ENCODE measurements at regions not wholly inside any gene's neighbourhood (a gene's known extent, or its start where the extent isn't known, plus 50 kb on each side); places are given as distances from the start of the nearest gene placed in this dataset.

DNA sequence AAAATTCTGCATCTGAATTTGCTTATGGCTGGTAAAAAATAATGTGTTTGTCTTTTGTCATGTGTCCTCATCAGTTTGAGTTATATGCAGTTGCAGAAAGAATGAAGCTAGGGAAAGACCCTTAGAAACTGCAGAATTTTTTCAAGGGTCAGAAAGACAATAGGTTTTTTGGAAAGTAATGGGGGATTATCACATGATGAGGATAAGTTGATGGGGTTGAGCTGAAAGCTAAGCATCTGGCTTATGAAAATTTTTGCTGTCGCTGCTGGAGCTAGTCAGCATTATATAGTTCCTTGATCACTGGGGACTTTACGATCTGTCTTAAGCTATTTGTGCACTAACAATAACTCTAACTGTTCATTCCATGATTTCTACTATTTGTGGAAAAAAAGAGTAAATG lies 331.7 kb downstream of the PPARGC1A start:
- Histone ChIP-seq H3K79me2 (ENCODE audit: control insufficient read depth, low read length) (no peaks in the 10 kb centered on the region), H3K9me3 (ENCODE audit: control insufficient read depth, insufficient read depth, low read length) (peaks cover under 1% of the 10 kb centered on the region; the same call in 1 of the 2 replicates), H3K4me3 (ENCODE audit: low read length) (no peak overlapping the region), H3K4me2 (ENCODE audit: low read length) (no peak overlapping the region), H3K27me3 (ENCODE audit: control insufficient read depth, low read length) (no peaks in the 10 kb centered on the region), H3K9me2 (replicated peaks; ENCODE audit: control insufficient read depth, low read length) (no peaks in the 10 kb centered on the region), H4K20me1 (ENCODE audit: control insufficient read depth, insufficient read depth, low read depth, low read length) (no peaks in the 10 kb centered on the region), H3K27ac (ENCODE audit: low read depth, low read length) (no peak overlapping the region), H3F3A (ENCODE audit: control insufficient read depth, insufficient read depth) (no peaks in the 10 kb centered on the region), H3K36me3 (ENCODE audit: control insufficient read depth, low read length) (no peaks in the 10 kb centered on the region), H3K4me1 (ENCODE audit: control insufficient read depth, low read length) (no peaks in the 10 kb centered on the region)
- no peak for TF ChIP-seq EZH2phosphoT487 (IDR thresholded peaks at IDR 0.05; ENCODE audit: borderline replicate concordance, low read length)
- TF ChIP-seq, protein P1, sequence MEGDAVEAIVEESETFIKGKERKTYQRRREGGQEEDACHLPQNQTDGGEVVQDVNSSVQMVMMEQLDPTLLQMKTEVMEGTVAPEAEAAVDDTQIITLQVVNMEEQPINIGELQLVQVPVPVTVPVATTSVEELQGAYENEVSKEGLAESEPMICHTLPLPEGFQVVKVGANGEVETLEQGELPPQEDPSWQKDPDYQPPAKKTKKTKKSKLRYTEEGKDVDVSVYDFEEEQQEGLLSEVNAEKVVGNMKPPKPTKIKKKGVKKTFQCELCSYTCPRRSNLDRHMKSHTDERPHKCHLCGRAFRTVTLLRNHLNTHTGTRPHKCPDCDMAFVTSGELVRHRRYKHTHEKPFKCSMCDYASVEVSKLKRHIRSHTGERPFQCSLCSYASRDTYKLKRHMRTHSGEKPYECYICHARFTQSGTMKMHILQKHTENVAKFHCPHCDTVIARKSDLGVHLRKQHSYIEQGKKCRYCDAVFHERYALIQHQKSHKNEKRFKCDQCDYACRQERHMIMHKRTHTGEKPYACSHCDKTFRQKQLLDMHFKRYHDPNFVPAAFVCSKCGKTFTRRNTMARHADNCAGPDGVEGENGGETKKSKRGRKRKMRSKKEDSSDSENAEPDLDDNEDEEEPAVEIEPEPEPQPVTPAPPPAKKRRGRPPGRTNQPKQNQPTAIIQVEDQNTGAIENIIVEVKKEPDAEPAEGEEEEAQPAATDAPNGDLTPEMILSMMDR (IDR thresholded peaks at IDR 0.05; ENCODE audit: low read depth, low read length, poor library complexity, severe bottlenecking), result no peak

DNA sequence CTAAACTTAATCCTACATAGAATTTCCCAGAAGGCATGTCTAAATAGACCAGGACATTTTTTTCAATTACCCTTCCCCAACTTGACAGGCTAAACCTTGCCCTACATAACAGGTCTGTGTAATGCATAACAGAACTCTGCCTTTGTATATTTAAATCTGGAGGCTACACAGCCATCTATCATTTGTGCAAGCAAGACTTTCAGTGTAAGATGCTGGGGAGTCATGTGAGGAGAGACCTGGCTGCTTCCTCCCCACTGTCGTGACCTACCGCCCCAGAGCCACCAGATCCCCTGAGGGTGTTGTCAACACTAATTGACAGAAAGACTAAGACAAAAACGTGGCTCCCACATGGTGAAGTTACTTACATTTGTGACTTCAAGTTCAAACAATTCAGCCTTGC lies 342.2 kb downstream of the PPARGC1A start:
- Histone ChIP-seq H3K4me2 (ENCODE audit: low read length) (no peak overlapping the region), H4K20me1 (ENCODE audit: control insufficient read depth, insufficient read depth, low read depth, low read length) (no peaks in the 10 kb centered on the region), H3F3A (ENCODE audit: control insufficient read depth, insufficient read depth) (no peaks in the 10 kb centered on the region), H3K27me3 (ENCODE audit: control insufficient read depth, low read length) (no peaks in the 10 kb centered on the region), H3K9me3 (ENCODE audit: control insufficient read depth, insufficient read depth, low read length) (no peaks in the 10 kb centered on the region), H3K79me2 (ENCODE audit: control insufficient read depth, low read length) (no peaks in the 10 kb centered on the region), H3K36me3 (ENCODE audit: control insufficient read depth, low read length) (no peaks in the 10 kb centered on the region), H3K27ac (ENCODE audit: low read depth, low read length) (no peak overlapping the region), H3K4me3 (ENCODE audit: low read length) (no peak overlapping the region), H3K9me2 (replicated peaks; ENCODE audit: control insufficient read depth, low read length) (no peaks in the 10 kb centered on the region), H3K4me1 (ENCODE audit: control insufficient read depth, low read length) (no peaks in the 10 kb centered on the region)
- TF ChIP-seq, protein P1 (IDR thresholded peaks at IDR 0.05; ENCODE audit: low read depth, low read length, poor library complexity, severe bottlenecking), result no peak
- TF ChIP-seq EZH2phosphoT487 (IDR thresholded peaks at IDR 0.05; ENCODE audit: borderline replicate concordance, low read length), result no peak

DNA sequence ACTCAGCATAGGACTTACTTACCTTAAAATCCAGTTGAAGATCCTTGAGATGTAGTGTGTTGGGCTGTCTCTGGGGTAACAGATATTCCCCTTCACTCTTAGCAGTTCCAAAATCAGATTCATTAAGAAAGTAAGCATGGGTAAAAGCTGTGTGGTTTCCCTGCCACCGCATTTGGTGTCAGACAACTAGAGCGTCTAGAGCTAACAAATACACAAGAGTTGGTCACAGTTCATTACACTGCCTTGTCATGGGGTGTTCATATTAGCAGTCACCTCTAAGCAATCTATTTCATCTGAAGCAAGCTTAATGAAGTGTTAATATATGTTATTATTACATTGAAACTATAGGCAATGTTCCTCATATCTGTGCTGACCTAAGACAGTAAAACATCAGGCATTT lies 342.8 kb downstream of the PPARGC1A start:
- H3K27me3 ChIP-seq (ENCODE audit: control insufficient read depth, low read length), result no peaks in the 10 kb centered on the region
- H3K4me3 ChIP-seq (ENCODE audit: low read length), result no peak overlapping the region
- H3K27ac ChIP-seq (ENCODE audit: low read depth, low read length), result no peak overlapping the region
- no peaks in the 10 kb centered on the region for H3K79me2 ChIP-seq (ENCODE audit: control insufficient read depth, low read length)
- H3K4me1 ChIP-seq (ENCODE audit: control insufficient read depth, low read length), result no peaks in the 10 kb centered on the region
- no peaks in the 10 kb centered on the region for H3K36me3 ChIP-seq (ENCODE audit: control insufficient read depth, low read length)
- no peaks in the 10 kb centered on the region for H3K9me3 ChIP-seq (ENCODE audit: control insufficient read depth, insufficient read depth, low read length)
- no peaks in the 10 kb centered on the region for H4K20me1 ChIP-seq (ENCODE audit: control insufficient read depth, insufficient read depth, low read depth, low read length)
- no peak overlapping the region for H3K4me2 ChIP-seq (ENCODE audit: low read length)
- H3K9me2 ChIP-seq (replicated peaks; ENCODE audit: control insufficient read depth, low read length), result no peaks in the 10 kb centered on the region
- H3F3A ChIP-seq (ENCODE audit: control insufficient read depth, insufficient read depth), result no peaks in the 10 kb centered on the region
- TF ChIP-seq EZH2phosphoT487 (IDR thresholded peaks at IDR 0.05; ENCODE audit: borderline replicate concordance, low read length), result no peak
- TF ChIP-seq, protein P1 (IDR thresholded peaks at IDR 0.05; ENCODE audit: low read depth, low read length, poor library complexity, severe bottlenecking), result no peak
